HUDEP-2 (cell line): ENCODE measurements at regions not wholly inside any gene's neighbourhood (a gene's known extent, or its start where the extent isn't known, plus 50 kb on each side); places are given as distances from the start of the nearest gene placed in this dataset.

Experiments used
- DNase-seq, 76 experiments: peaks; one replicate each; lab custom pipeline; 2025; ENCODE audit not compliant: unreplicated experiment in 76 of 76; lab: John Stamatoyannopoulos, UW

- DNase-seq: no peak
These were observed 185.2 kb upstream of the TSC22D2 start for GRCh38 chr3:150222691-150223489.

DNA sequence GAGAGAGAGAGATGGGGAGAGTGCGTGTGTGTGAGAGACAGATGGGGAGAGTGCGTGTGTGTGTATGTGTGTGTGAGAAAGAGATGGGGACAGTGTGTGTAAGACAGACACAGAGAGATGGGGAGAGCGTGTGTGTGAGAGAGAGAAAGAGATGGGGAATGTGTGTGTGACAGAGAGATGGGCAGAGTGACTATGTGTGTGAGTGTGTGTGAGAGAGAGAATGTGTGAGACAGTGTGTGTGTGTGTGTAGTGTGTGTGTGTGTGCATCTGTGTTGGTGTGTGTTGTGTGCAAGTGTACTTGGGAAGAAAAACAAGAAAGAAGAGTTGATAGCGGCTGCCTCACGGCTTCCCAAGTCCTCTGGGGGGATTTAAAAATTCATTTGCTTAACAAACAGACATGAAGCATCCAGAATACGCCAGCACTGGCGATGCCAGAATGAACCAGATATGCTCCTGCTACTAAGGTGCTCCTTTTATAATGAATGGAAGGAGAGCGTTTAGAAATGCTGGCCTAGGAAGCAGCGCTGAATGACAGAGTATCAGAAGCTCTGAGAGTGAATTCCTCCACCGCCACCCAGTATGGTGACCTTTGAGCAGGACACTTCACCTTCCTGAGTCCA, 186.1 kb upstream of the TSC22D2 start:
- no peak for DNase-seq

DNA sequence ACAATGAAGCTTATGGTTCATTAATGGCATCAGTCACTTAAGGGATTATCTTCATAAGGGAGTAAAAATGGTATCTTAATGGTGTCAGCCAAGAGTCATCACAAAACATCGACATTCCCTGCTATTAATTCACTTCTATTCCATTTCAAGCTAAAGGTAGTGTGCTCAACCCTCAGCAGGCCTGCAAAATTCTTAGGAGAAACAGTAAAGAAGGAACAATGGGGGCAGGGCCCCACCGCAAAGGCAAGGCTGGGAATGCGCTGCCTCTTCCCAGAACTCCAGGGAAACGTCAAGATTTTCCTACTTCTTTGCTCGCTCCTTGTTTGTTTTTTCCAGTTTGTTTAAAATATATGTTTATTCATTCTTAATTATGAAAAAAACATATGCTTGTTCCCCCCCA, 187.3 kb upstream of the TSC22D2 start:
- DNase-seq: no peak

- no peak for DNase-seq
These were observed 188.1 kb upstream of the TSC22D2 start for GRCh38 chr3:150220041-150220440.

GRCh38 chr3:150218841-150219240, 189.3 kb upstream of the TSC22D2 start:
- DNase-seq: no peak

GRCh38 chr3:150218236-150218635, 189.9 kb upstream of the TSC22D2 start:
- DNase-seq: no peak

DNA sequence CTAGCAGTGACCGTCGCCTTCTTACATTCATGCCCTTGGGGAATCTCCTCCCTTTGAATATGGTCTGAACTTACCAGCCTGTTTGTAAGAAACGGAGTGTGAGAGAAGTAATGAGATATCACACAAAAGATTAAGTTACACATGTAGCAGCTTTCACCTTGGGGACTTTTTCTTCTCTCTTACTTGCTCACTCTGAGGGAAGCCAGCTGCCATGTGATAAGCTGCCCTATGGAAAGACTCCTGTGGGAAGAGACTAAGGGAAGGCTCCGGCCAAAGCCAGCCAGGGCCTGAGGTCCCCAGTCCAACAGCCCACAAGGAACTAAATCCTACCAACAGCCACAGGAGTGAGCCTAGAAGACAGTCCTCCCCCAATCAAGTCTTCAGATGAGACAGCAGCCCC, 190.4 kb upstream of the TSC22D2 start:
- DNase-seq: no peak

DNA sequence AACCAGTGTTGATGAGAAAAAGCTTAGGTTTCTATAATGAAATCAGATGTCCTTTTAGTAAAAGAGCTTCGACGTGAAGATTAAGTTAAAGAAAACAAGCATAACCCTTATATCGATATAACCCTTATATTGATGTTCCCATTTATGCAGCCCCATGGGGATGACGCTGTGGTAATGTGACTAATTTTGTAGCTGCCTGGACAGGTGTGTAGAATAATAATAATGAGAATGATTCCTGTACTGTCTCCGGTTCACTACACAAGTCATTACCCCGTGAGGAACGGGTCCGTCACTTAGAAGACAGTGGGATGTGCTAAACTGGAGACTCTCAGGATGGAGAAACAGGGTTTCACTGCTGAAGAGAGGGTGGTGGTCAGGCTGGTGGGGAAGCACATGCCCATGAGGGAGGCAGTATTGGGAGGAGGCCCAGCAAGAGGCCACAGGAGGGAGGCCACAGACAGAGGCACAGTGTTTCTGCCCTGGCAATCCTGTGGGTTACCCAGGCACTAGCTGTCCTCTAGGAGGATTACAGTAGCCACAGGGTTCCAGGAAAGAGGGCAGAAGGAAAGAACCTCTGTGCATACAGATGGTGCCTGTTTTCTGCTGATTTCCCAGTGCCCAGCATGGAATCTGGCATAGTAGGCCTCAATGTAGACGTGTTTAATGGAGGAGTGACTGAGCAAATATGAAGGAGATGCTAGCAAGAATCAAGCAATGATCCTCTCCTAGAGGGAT, 191.1 kb upstream of the TSC22D2 start:
- no peak for DNase-seq

GRCh38 chr3:150216041-150216811, 191.9 kb upstream of the TSC22D2 start:
- no peak for DNase-seq

- DNase-seq: no peak
These were observed 192.5 kb upstream of the TSC22D2 start for GRCh38 chr3:150215616-150216015.

DNA sequence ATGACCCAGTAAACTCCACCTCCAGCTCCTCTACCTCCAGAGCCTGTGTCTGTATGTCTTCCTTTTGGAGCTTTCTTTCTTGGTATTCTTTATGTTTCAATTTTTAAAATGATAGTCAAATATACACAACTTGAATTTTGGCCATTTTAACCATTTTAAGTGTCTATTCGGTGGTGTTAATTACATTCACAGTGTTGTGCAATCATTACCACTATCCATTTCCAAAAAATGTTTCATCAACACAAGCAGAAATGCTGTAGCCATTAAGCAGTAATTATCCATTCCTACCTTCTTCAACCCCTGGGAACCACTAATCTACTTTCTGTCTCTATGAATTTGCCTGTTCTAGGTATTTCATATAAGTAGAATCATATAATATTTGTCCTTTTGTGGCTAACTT, 194.5 kb upstream of the TSC22D2 start:
- no peak for DNase-seq

- no peak for DNase-seq
These were observed 197.5 kb upstream of the TSC22D2 start for GRCh38 chr3:150210461-150211110.

DNA sequence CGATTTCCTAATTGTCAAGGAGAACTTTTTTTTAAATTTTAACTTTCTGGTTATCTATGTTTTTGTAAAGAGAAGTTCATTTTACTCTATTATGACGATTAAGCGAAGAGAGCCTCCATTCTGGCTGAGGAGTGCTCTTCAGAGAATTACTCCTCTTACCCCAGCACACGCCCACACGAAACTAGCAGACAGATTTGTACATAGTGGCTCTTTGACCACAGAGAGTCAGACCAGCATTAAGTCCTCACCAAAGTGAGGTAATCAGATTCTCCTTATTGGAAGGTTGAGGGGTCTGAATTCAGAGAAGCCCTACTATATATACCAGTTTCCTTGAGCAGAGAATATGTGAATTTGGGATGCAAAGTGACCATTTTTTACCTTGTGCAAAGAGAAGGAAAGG, 204.8 kb upstream of the TSC22D2 start:
- no peak for DNase-seq

GRCh38 chr3:150202711-150203110, 205.4 kb upstream of the TSC22D2 start:
- DNase-seq: no peak

GRCh38 chr3:150194957-150195356, 213.1 kb upstream of the TSC22D2 start:
- DNase-seq: no peak

- no peak for DNase-seq
These were observed 213.6 kb upstream of the TSC22D2 start for GRCh38 chr3:150194513-150194912.

GRCh38 chr3:150184426-150185071, 213.9 kb upstream of the PFN2 start:
- DNase-seq: peak in 4 of 76 experiments; percentile 14 to 40 (median 21)

- peak in 39 of 76 experiments; percentile 2 to 57 (median 18) for DNase-seq
These were observed 213.2 kb upstream of the PFN2 start for GRCh38 chr3:150183678-150184425.

DNA sequence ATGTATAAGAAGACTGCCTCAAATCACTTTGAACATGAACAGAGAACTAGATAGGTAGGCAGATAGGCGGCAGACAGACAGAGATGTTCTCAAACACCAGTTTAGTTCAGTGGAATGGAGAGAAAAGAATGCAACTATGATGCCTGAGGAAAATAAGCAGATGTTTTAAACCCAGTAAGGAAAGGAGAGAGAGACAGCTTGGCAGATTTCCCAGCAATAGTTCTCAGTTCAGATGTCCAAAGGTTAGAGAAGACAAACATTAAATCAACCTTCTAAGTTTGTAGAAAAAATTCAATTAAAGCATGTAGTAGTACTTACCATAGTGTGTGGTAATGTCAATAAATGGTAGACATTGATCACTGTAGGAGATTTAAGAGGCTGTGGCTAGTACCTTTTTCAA, 209.6 kb upstream of the PFN2 start:
- no peak for DNase-seq
